ENCODE measurements at regions not wholly inside any gene's neighbourhood (a gene's known extent, or its start where the extent isn't known, plus 50 kb on each side); places are given as distances from the start of the nearest gene placed in this dataset.

- Mint-ChIP-seq H3K9me3 (ENCODE audit: unreplicated experiment) (peaks cover 2% of the 10 kb centered on the region), H3K4me1 (ENCODE audit: low read depth, unreplicated experiment) (no peaks in the 10 kb centered on the region), H3K4me3 (ENCODE audit: unreplicated experiment) (no peak overlapping the region), H3K27me3 (ENCODE audit: low read depth, unreplicated experiment) (peaks cover 2% of the 10 kb centered on the region), H3K36me3 (ENCODE audit: low read depth, unreplicated experiment) (no peaks in the 10 kb centered on the region), H3K27ac (ENCODE audit: unreplicated experiment) (no peak overlapping the region)
- Histone ChIP-seq H3K9me3 (ENCODE audit: insufficient read depth, low read depth, low read length) (no peaks in the 10 kb centered on the region), H3K36me3 (ENCODE audit: insufficient read depth, low read length) (no peaks in the 10 kb centered on the region), H2AFZ (ENCODE audit: low read depth, low read length) (no peak overlapping the region), H3K27me3 (ENCODE audit: insufficient read depth, low read length) (no peaks in the 10 kb centered on the region), H3K79me2 (ENCODE audit: insufficient read depth, low read length) (no peaks in the 10 kb centered on the region), H4K20me1 (ENCODE audit: insufficient read depth, low read length) (no peaks in the 10 kb centered on the region), H3K4me3 (ENCODE audit: insufficient read depth, low read depth, low read length) (no peak overlapping the region), H3K9ac (ENCODE audit: low read length) (no peak overlapping the region), H3K27ac (ENCODE audit: low read depth, low read length) (no peak overlapping the region), H3K4me1 (ENCODE audit: insufficient read depth, low read length) (no peaks in the 10 kb centered on the region), H3K4me2 (ENCODE audit: low read length) (no peak overlapping the region)
- TF ChIP-seq, protein P1, sequence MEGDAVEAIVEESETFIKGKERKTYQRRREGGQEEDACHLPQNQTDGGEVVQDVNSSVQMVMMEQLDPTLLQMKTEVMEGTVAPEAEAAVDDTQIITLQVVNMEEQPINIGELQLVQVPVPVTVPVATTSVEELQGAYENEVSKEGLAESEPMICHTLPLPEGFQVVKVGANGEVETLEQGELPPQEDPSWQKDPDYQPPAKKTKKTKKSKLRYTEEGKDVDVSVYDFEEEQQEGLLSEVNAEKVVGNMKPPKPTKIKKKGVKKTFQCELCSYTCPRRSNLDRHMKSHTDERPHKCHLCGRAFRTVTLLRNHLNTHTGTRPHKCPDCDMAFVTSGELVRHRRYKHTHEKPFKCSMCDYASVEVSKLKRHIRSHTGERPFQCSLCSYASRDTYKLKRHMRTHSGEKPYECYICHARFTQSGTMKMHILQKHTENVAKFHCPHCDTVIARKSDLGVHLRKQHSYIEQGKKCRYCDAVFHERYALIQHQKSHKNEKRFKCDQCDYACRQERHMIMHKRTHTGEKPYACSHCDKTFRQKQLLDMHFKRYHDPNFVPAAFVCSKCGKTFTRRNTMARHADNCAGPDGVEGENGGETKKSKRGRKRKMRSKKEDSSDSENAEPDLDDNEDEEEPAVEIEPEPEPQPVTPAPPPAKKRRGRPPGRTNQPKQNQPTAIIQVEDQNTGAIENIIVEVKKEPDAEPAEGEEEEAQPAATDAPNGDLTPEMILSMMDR (IDR thresholded peaks at IDR 0.05; ENCODE audit: insufficient read depth, low read depth, low read length), result no peak
- TF ChIP-seq EZH2 (IDR thresholded peaks at IDR 0.05; ENCODE audit: insufficient read depth, low read length), result no peak
- no peak for FAIRE-seq
- no peak for DNase-seq (ENCODE audit: low read depth)
Observed at GRCh38 chr10:9965341-9965740, 1052.3 kb upstream of the CELF2 start.

DNA sequence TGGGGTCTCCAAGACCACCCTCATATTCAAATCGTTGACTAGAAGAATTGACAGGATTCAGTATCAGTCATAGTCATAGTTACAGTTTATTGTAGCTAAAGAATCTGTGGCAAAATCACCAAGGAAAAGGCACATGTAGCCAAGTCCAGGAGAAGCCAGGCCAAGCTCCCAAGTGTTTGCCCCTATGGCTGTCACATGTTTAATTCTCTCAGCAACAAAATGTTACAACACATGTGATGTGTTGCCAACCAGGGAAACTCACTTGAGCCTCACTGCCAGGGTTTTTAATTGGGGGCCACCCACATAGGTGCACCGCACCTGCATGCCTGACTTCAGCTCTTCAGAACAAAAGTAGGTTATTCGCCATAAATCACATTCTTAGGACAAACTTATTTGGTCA is 1030.9 kb upstream of the CELF2 start:
- no peak overlapping the region for H2AFZ ChIP-seq (ENCODE audit: low read depth, low read length)
- H3K36me3 ChIP-seq (ENCODE audit: insufficient read depth, low read length), result no peaks in the 10 kb centered on the region
- Mint-ChIP-seq H3K4me1 (ENCODE audit: low read depth, unreplicated experiment) (no peaks in the 10 kb centered on the region), H3K9me3 (ENCODE audit: unreplicated experiment) (peaks cover 6% of the 10 kb centered on the region), H3K27me3 (ENCODE audit: low read depth, unreplicated experiment) (no peaks in the 10 kb centered on the region), H3K27ac (ENCODE audit: unreplicated experiment) (no peak overlapping the region), H3K4me3 (ENCODE audit: unreplicated experiment) (no peak overlapping the region), H3K36me3 (ENCODE audit: low read depth, unreplicated experiment) (no peaks in the 10 kb centered on the region)
- H3K79me2 ChIP-seq (ENCODE audit: insufficient read depth, low read length), result no peaks in the 10 kb centered on the region
- no peak overlapping the region for H3K4me2 ChIP-seq (ENCODE audit: low read length)
- no peaks in the 10 kb centered on the region for H3K4me1 ChIP-seq (ENCODE audit: insufficient read depth, low read length)
- no peak overlapping the region for H3K27ac ChIP-seq (ENCODE audit: low read depth, low read length)
- H3K27me3 ChIP-seq (ENCODE audit: insufficient read depth, low read length), result no peaks in the 10 kb centered on the region
- H4K20me1 ChIP-seq (ENCODE audit: insufficient read depth, low read length), result no peaks in the 10 kb centered on the region
- H3K4me3 ChIP-seq (ENCODE audit: insufficient read depth, low read depth, low read length), result no peak overlapping the region
- FAIRE-seq, result no peak
- H3K9me3 ChIP-seq (ENCODE audit: insufficient read depth, low read depth, low read length), result peaks cover 2% of the 10 kb centered on the region
- no peak for TF ChIP-seq EZH2 (IDR thresholded peaks at IDR 0.05; ENCODE audit: insufficient read depth, low read length)
- TF ChIP-seq, protein P1 (IDR thresholded peaks at IDR 0.05; ENCODE audit: insufficient read depth, low read depth, low read length), result no peak
- DNase-seq (ENCODE audit: low read depth), result no peak
- no peak overlapping the region for H3K9ac ChIP-seq (ENCODE audit: low read length)

- Mint-ChIP-seq H3K36me3 (ENCODE audit: low read depth, unreplicated experiment) (no peaks in the 10 kb centered on the region), H3K9me3 (ENCODE audit: unreplicated experiment) (peaks cover 6% of the 10 kb centered on the region), H3K27ac (ENCODE audit: unreplicated experiment) (no peak overlapping the region), H3K4me1 (ENCODE audit: low read depth, unreplicated experiment) (no peaks in the 10 kb centered on the region), H3K27me3 (ENCODE audit: low read depth, unreplicated experiment) (no peaks in the 10 kb centered on the region), H3K4me3 (ENCODE audit: unreplicated experiment) (no peak overlapping the region)
- Histone ChIP-seq H3K36me3 (ENCODE audit: insufficient read depth, low read length) (no peaks in the 10 kb centered on the region), H3K9me3 (ENCODE audit: insufficient read depth, low read depth, low read length) (peaks cover 2% of the 10 kb centered on the region), H3K9ac (ENCODE audit: low read length) (no peak overlapping the region), H3K27ac (ENCODE audit: low read depth, low read length) (no peak overlapping the region), H3K27me3 (ENCODE audit: insufficient read depth, low read length) (no peaks in the 10 kb centered on the region), H3K79me2 (ENCODE audit: insufficient read depth, low read length) (no peaks in the 10 kb centered on the region), H3K4me2 (ENCODE audit: low read length) (no peak overlapping the region), H4K20me1 (ENCODE audit: insufficient read depth, low read length) (no peaks in the 10 kb centered on the region), H3K4me1 (ENCODE audit: insufficient read depth, low read length) (no peaks in the 10 kb centered on the region), H3K4me3 (ENCODE audit: insufficient read depth, low read depth, low read length) (no peak overlapping the region), H2AFZ (ENCODE audit: low read depth, low read length) (no peak overlapping the region)
- no peak for FAIRE-seq
- no peak for DNase-seq (ENCODE audit: low read depth)
- TF ChIP-seq, protein P1 (IDR thresholded peaks at IDR 0.05; ENCODE audit: insufficient read depth, low read depth, low read length), result no peak
- no peak for TF ChIP-seq EZH2 (IDR thresholded peaks at IDR 0.05; ENCODE audit: insufficient read depth, low read length)
Observed at GRCh38 chr10:9987197-9987596, 1030.5 kb upstream of the CELF2 start.
